HEK293T (cell line): ENCODE measurements at regions not wholly inside any gene's neighbourhood (a gene's known extent, or its start where the extent isn't known, plus 50 kb on each side); places are given as distances from the start of the nearest gene placed in this dataset.

Experiments used
- BHLHE40 ChIP-seq: fragments of 450-650 bp; IDR thresholded peaks from 2 replicates; pipeline ENCODE4 v1.6.1; 2016; ENCODE audit warnings: mild to moderate bottlenecking, moderate library complexity, borderline replicate concordance
- ELF4 ChIP-seq: fragments of 450-650 bp; IDR thresholded peaks from 2 replicates; pipeline ENCODE4 v1.6.1; 2017; ENCODE audit warnings: antibody characterized with exemption
- FOXA1 ChIP-seq: fragments of 450-650 bp; IDR thresholded peaks from 2 replicates; pipeline ENCODE4 v1.6.1; 2016; ENCODE audit warnings: mild to moderate bottlenecking
- FOXK2 ChIP-seq: fragments of 450-650 bp; IDR thresholded peaks from 2 replicates; pipeline ENCODE4 v1.6.1; 2016; ENCODE audit warnings: mild to moderate bottlenecking
- L3MBTL2 ChIP-seq: fragments of 450-650 bp; conservative IDR thresholded peaks from 2 replicates; pipeline ENCODE4 v1.6.1; 2016; ENCODE audit warnings: mild to moderate bottlenecking
- SP1 ChIP-seq: fragments of 450-650 bp; IDR thresholded peaks from 2 replicates; pipeline ENCODE4 v1.6.1; 2017

- TF ChIP-seq FOXK2 (no peak), SP1 (no peak), BHLHE40 (no peak), FOXA1 (no peak), ELF4 (no peak), L3MBTL2 (no peak)
These were observed 168.1 kb upstream of the CTAGE1 start for GRCh38 chr18:22585821-22586220.
